Tibial nerve (tissue), 3 donors: ENCODE measurements at regions not wholly inside any gene's neighbourhood (a gene's known extent, or its start where the extent isn't known, plus 50 kb on each side); places are given as distances from the start of the nearest gene placed in this dataset.

ENCODE experiments used
- CTCF ChIP-seq, 5 experiments: fragments of 200-600 bp in 3 of 5; fragments of 450-650 bp in 2 of 5; sonication (generic) in 3 of 5; IDR thresholded peaks; one replicate each; pipeline ENCODE4 v1.5.1; 2016 to 2019; ENCODE audit warnings: antibody characterized with exemption in 5 of 5, mild to moderate bottlenecking in 3 of 5, moderate library complexity in 2 of 5
- POLR2A ChIP-seq, 2 donors: fragments of 450-650 bp; IDR thresholded peaks; one replicate each; pipeline ENCODE4 v1.6.1; 2017; ENCODE audit warnings: antibody characterized with exemption in 2 of 2, mild to moderate bottlenecking in 2 of 2, moderate library complexity in 2 of 2

GRCh38 chr2:145721681-145722080, 1201.8 kb upstream of the ZEB2 start:
- no peak for TF ChIP-seq CTCF (IDR thresholded peaks at IDR 0.05)
- TF ChIP-seq POLR2A (IDR thresholded peaks at IDR 0.05) = no peak
